DMS153 treated with DMSO at 0.1 percent for 48 hours (cell line): ENCODE measurements at regions not wholly inside any gene's neighbourhood (a gene's known extent, or its start where the extent isn't known, plus 50 kb on each side); places are given as distances from the start of the nearest gene placed in this dataset.
"Not testable (repeated sequence)": the region's sequence is repeated elsewhere in the genome, so short reads cannot be mapped to it uniquely, and the experiment has no call there.

Source experiments
- DNase-seq: peaks from one replicate; lab custom pipeline; 2025; ENCODE audit not compliant: unreplicated experiment; lab: John Stamatoyannopoulos, UW

- no peak for DNase-seq
Measured at GRCh38 chr3:150357923-150358607, 50.0 kb upstream of the TSC22D2 start.

- no peak for DNase-seq
Measured at GRCh38 chr3:150357140-150357539, 51.0 kb upstream of the TSC22D2 start.

- DNase-seq: no peak
Measured at GRCh38 chr3:150355574-150355973, 52.5 kb upstream of the TSC22D2 start.

- no peak for DNase-seq
Measured at GRCh38 chr3:150352931-150353330, 55.2 kb upstream of the TSC22D2 start.

GRCh38 chr3:150351398-150351797 is 56.7 kb upstream of the TSC22D2 start:
- no peak for DNase-seq

GRCh38 chr3:150349314-150350097 is 58.6 kb upstream of the TSC22D2 start:
- DNase-seq: no peak

- no peak for DNase-seq
Measured at GRCh38 chr3:150348500-150348899, 59.6 kb upstream of the TSC22D2 start.

GRCh38 chr3:150346981-150347863 is 60.9 kb upstream of the TSC22D2 start:
- DNase-seq: no peak

GRCh38 chr3:150346266-150346665 is 61.8 kb upstream of the TSC22D2 start:
- no peak for DNase-seq

GRCh38 chr3:150345021-150345538 is 63.0 kb upstream of the TSC22D2 start:
- no peak for DNase-seq

- no peak for DNase-seq
Measured at GRCh38 chr3:150344079-150344759, 63.9 kb upstream of the TSC22D2 start.

GRCh38 chr3:150342896-150343467 is 65.1 kb upstream of the TSC22D2 start:
- no peak for DNase-seq

- DNase-seq: no peak
Measured at GRCh38 chr3:150341891-150342290, 66.2 kb upstream of the TSC22D2 start.

GRCh38 chr3:150336363-150336762 is 71.7 kb upstream of the TSC22D2 start:
- DNase-seq: not testable (repeated sequence)

GRCh38 chr3:150335631-150336030 is 72.5 kb upstream of the TSC22D2 start:
- DNase-seq: no peak

GRCh38 chr3:150334974-150335373 is 73.1 kb upstream of the TSC22D2 start:
- DNase-seq: no peak

- DNase-seq: no peak
Measured at GRCh38 chr3:150333477-150333876, 74.6 kb upstream of the TSC22D2 start.

GRCh38 chr3:150331978-150332568 is 76.0 kb upstream of the TSC22D2 start:
- no peak for DNase-seq

GRCh38 chr3:150330872-150331271 is 77.2 kb upstream of the TSC22D2 start:
- no peak for DNase-seq

GRCh38 chr3:150330174-150330573 is 77.9 kb upstream of the TSC22D2 start:
- DNase-seq: no peak
